Astrocyte (in vitro differentiated cells and primary cell): ENCODE measurements at regions not wholly inside any gene's neighbourhood (a gene's known extent, or its start where the extent isn't known, plus 50 kb on each side); places are given as distances from the start of the nearest gene placed in this dataset.

Experiments used
- EZH2 ChIP-seq: IDR thresholded peaks from 2 replicates; pipeline ENCODE4 v1.6.1; 2012; ENCODE audit warnings: mild to moderate bottlenecking, low read length, inconsistent platforms; ENCODE audit not compliant: insufficient read depth
- TF ChIP-seq, protein P1 (sequence below): IDR thresholded peaks from 2 replicates; pipeline ENCODE4 v1.5.1; 2011; ENCODE audit warnings: low read depth, mild to moderate bottlenecking, inconsistent platforms, low read length, moderate library complexity; ENCODE audit not compliant: insufficient read depth

DNA sequence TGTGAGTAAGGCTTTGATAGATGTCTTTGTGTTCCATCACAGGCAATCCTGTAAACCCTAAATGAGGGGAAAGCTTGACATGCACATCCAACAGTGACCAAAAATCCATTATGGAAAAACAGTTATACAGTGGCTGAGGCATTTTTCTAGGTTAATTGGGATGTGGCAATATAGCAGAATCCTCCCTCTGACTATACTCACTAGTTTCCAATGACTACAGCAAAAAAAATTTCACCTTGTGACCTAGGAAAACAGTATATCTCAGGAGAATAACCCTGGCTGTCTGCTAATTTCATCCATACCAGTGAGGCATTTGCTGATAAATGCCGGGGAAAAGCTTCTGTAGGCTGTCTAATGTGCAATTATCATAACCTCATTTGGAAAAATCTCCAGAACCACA is 49.9 kb upstream of the SNCAIP start:
- TF ChIP-seq, protein P1, sequence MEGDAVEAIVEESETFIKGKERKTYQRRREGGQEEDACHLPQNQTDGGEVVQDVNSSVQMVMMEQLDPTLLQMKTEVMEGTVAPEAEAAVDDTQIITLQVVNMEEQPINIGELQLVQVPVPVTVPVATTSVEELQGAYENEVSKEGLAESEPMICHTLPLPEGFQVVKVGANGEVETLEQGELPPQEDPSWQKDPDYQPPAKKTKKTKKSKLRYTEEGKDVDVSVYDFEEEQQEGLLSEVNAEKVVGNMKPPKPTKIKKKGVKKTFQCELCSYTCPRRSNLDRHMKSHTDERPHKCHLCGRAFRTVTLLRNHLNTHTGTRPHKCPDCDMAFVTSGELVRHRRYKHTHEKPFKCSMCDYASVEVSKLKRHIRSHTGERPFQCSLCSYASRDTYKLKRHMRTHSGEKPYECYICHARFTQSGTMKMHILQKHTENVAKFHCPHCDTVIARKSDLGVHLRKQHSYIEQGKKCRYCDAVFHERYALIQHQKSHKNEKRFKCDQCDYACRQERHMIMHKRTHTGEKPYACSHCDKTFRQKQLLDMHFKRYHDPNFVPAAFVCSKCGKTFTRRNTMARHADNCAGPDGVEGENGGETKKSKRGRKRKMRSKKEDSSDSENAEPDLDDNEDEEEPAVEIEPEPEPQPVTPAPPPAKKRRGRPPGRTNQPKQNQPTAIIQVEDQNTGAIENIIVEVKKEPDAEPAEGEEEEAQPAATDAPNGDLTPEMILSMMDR = no peak
- TF ChIP-seq EZH2 = no peak
